ENCODE measurements at regions not wholly inside any gene's neighbourhood (a gene's known extent, or its start where the extent isn't known, plus 50 kb on each side); places are given as distances from the start of the nearest gene placed in this dataset.

GRCh38 chr16:27642756-27643155 is 92.8 kb downstream of the KATNIP start:
- peaks cover 2% of the 10 kb centered on the region for H3K9me3 Mint-ChIP-seq
- no peak for ATAC-seq
- POLR2A ChIA-PET = no interaction called here
- peak; percentile 15 for DNase-seq
- intact Hi-C loops (cut with micrococcal nuclease) = no loop called here
- CTCF ChIA-PET = interaction anchor here (1.6 kb wide), 1 partner anchor 330 kb away, joined by 4 read pairs; no protein-coding TSS in a partner anchor
- H3K4me1 Mint-ChIP-seq (ENCODE audit: low read depth) = no peaks in the 10 kb centered on the region
- H3K36me3 Mint-ChIP-seq (ENCODE audit: low read depth) = peaks cover 8% of the 10 kb centered on the region
- no peaks in the 10 kb centered on the region for H3K27me3 Mint-ChIP-seq
- peak; percentile 36 for TF ChIP-seq CTCF (IDR thresholded peaks at IDR 0.05)
- H3K27ac Mint-ChIP-seq = no peak overlapping the region
- no peak overlapping the region for H3K4me3 Mint-ChIP-seq

- ChIA-PET CTCF (no interaction called here), POLR2A (interaction anchor here (1.0 kb wide), 1 partner anchor 273 kb away, joined by 3 read pairs; no protein-coding TSS in a partner anchor)
- H3K9me3 Mint-ChIP-seq = peaks cover 2% of the 10 kb centered on the region
- no peak for TF ChIP-seq CTCF (IDR thresholded peaks at IDR 0.05)
- H3K36me3 Mint-ChIP-seq (ENCODE audit: low read depth) = peaks cover 8% of the 10 kb centered on the region
- intact Hi-C loops (cut with micrococcal nuclease) = no loop called here
- H3K4me1 Mint-ChIP-seq (ENCODE audit: low read depth) = no peaks in the 10 kb centered on the region
- H3K4me3 Mint-ChIP-seq = no peak overlapping the region
- H3K27me3 Mint-ChIP-seq = no peaks in the 10 kb centered on the region
- H3K27ac Mint-ChIP-seq = no peak overlapping the region
- DNase-seq = no peak
- no peak for ATAC-seq
Measured at GRCh38 chr16:27644165-27644564, 94.2 kb downstream of the KATNIP start.

- ChIA-PET POLR2A (no interaction called here), CTCF (interaction anchor here (1.3 kb wide), 1 partner anchor 15 kb away, joined by 3 read pairs; no protein-coding TSS in a partner anchor)
- no peak for TF ChIP-seq CTCF (IDR thresholded peaks at IDR 0.05)
- Mint-ChIP-seq H3K9me3 (peaks cover 2% of the 10 kb centered on the region), H3K4me3 (no peak overlapping the region), H3K27ac (no peak overlapping the region), H3K4me1 (ENCODE audit: low read depth) (no peaks in the 10 kb centered on the region), H3K36me3 (ENCODE audit: low read depth) (peaks cover 8% of the 10 kb centered on the region), H3K27me3 (no peaks in the 10 kb centered on the region)
- intact Hi-C loops (cut with micrococcal nuclease) = no loop called here
- DNase-seq = no peak
- ATAC-seq = no peak
Measured at GRCh38 chr16:27645396-27645795, 95.5 kb downstream of the KATNIP start.

GRCh38 chr16:27646806-27647205 is 96.9 kb downstream of the KATNIP start:
- ATAC-seq (no peak), DNase-seq (peak; percentile 4)
- TF ChIP-seq CTCF (IDR thresholded peaks at IDR 0.05) = no peak
- ChIA-PET CTCF (no interaction called here), POLR2A (no interaction called here)
- H3K27me3 Mint-ChIP-seq = no peaks in the 10 kb centered on the region
- intact Hi-C loops (cut with micrococcal nuclease) = no loop called here
- H3K9me3 Mint-ChIP-seq = peaks cover 1% of the 10 kb centered on the region
- H3K36me3 Mint-ChIP-seq (ENCODE audit: low read depth) = peaks cover 4% of the 10 kb centered on the region
- no peak overlapping the region for H3K27ac Mint-ChIP-seq
- no peaks in the 10 kb centered on the region for H3K4me1 Mint-ChIP-seq (ENCODE audit: low read depth)
- no peak overlapping the region for H3K4me3 Mint-ChIP-seq

GRCh38 chr16:27649021-27649420 is 99.1 kb downstream of the KATNIP start:
- Mint-ChIP-seq H3K27me3 (no peaks in the 10 kb centered on the region), H3K27ac (no peak overlapping the region), H3K4me1 (ENCODE audit: low read depth) (no peaks in the 10 kb centered on the region), H3K9me3 (no peaks in the 10 kb centered on the region), H3K4me3 (no peak overlapping the region), H3K36me3 (ENCODE audit: low read depth) (no peaks in the 10 kb centered on the region)
- no peak for TF ChIP-seq CTCF (IDR thresholded peaks at IDR 0.05)
- POLR2A ChIA-PET = no interaction called here
- DNase-seq (no peak), ATAC-seq (no peak)
- CTCF ChIA-PET = no interaction called here
- intact Hi-C loops (cut with micrococcal nuclease) = no loop called here
